Effector CD4-positive, alpha-beta T cell (primary cell): ENCODE measurements at regions not wholly inside any gene's neighbourhood (a gene's known extent, or its start where the extent isn't known, plus 50 kb on each side); places are given as distances from the start of the nearest gene placed in this dataset.

Experiments
- DNase-seq: peaks from one replicate; pipeline ENCODE4 v3.0.0-alpha.2; 2020

GRCh38 chr11:104404231-104405175 lies 240.6 kb upstream of the PDGFD start:
- no peak for DNase-seq

GRCh38 chr11:104402812-104403521 lies 239.0 kb upstream of the PDGFD start:
- no peak for DNase-seq

GRCh38 chr11:104394508-104394907 lies 230.6 kb upstream of the PDGFD start:
- DNase-seq = no peak

- DNase-seq = no peak
Observed at GRCh38 chr11:104390651-104391050, 226.7 kb upstream of the PDGFD start.

- DNase-seq = no peak
Observed at GRCh38 chr11:104385884-104386283, 221.9 kb upstream of the PDGFD start.

GRCh38 chr11:104380358-104380757 lies 216.4 kb upstream of the PDGFD start:
- no peak for DNase-seq

- no peak for DNase-seq
Observed at GRCh38 chr11:104372111-104372510, 208.2 kb upstream of the PDGFD start.

GRCh38 chr11:104370478-104370877 lies 206.5 kb upstream of the PDGFD start:
- no peak for DNase-seq

- no peak for DNase-seq
Observed at GRCh38 chr11:104369761-104370160, 205.8 kb upstream of the PDGFD start.

- no peak for DNase-seq
Observed at GRCh38 chr11:104366321-104366734, 202.4 kb upstream of the PDGFD start.

GRCh38 chr11:104365676-104366075 lies 201.7 kb upstream of the PDGFD start:
- no peak for DNase-seq

GRCh38 chr11:104361975-104362374 lies 198.0 kb upstream of the PDGFD start:
- no peak for DNase-seq

GRCh38 chr11:104352036-104352435 lies 188.1 kb upstream of the PDGFD start:
- DNase-seq = no peak

- no peak for DNase-seq
Observed at GRCh38 chr11:104343578-104343977, 179.6 kb upstream of the PDGFD start.

- DNase-seq = no peak
Observed at GRCh38 chr11:104340590-104340989, 176.6 kb upstream of the PDGFD start.

GRCh38 chr11:104339380-104339831 lies 175.5 kb upstream of the PDGFD start:
- DNase-seq = no peak

- DNase-seq = no peak
Observed at GRCh38 chr11:104338186-104338585, 174.2 kb upstream of the PDGFD start.

- no peak for DNase-seq
Observed at GRCh38 chr11:104337273-104337672, 173.3 kb upstream of the PDGFD start.

- DNase-seq = no peak
Observed at GRCh38 chr11:104333977-104334376, 170.0 kb upstream of the PDGFD start.

GRCh38 chr11:104332110-104332509 lies 168.2 kb upstream of the PDGFD start:
- no peak for DNase-seq

- no peak for DNase-seq
Observed at GRCh38 chr11:104329078-104329665, 165.2 kb upstream of the PDGFD start.

GRCh38 chr11:104328512-104328907 lies 164.6 kb upstream of the PDGFD start:
- no peak for DNase-seq

GRCh38 chr11:104327861-104328511 lies 164.0 kb upstream of the PDGFD start:
- DNase-seq = no peak
